Ascending aorta (tissue), 2 donors: ENCODE measurements at regions not wholly inside any gene's neighbourhood (a gene's known extent, or its start where the extent isn't known, plus 50 kb on each side); places are given as distances from the start of the nearest gene placed in this dataset.

Experiments used
- DNase-seq, 2 donors: peaks; one replicate each; pipeline ENCODE4 v3.0.0-alpha.2; 2019; ENCODE audit warnings: low spot score in 2 of 2
- H3K27ac ChIP-seq, 2 donors: fragments of 200-600 bp; sonication (generic); one replicate each; pipeline ENCODE4 v1.5.1; 2016 to 2017; ENCODE audit warnings: mild to moderate bottlenecking in 1 of 2
- H3K27me3 ChIP-seq: fragments of 200-600 bp; sonication (generic); one replicate; pipeline ENCODE4 v1.5.1; 2017
- H3K36me3 ChIP-seq, 2 donors: fragments of 200-600 bp; sonication (generic); one replicate each; pipeline ENCODE4 v1.5.1; 2016
- H3K4me1 ChIP-seq, 2 donors: fragments of 200-600 bp; sonication (generic); one replicate each; pipeline ENCODE4 v1.5.1; 2016 to 2017; ENCODE audit warnings: mild to moderate bottlenecking in 1 of 2
- H3K4me3 ChIP-seq, 2 donors: fragments of 200-600 bp; sonication (generic); one replicate each; pipeline ENCODE4 v1.5.1; 2016 to 2017; ENCODE audit warnings: mild to moderate bottlenecking in 1 of 2
- H3K9me3 ChIP-seq, 2 donors: fragments of 200-600 bp; sonication (generic); one replicate each; pipeline ENCODE4 v1.5.1; 2016
- intact Hi-C: fragments of 100-400 bp; cut with DNase I; formaldehyde crosslinking; loops from one replicate; pipeline ENCODE4 v1.15.1; 2023
- TF ChIP-seq, protein P1 (sequence below), 3 experiments: fragments of 200-600 bp in 2 of 3; fragments of 450-650 bp in 1 of 3; sonication (generic) in 2 of 3; IDR thresholded peaks; one replicate each; pipeline ENCODE4 v1.5.1; 2016 to 2019; ENCODE audit warnings: antibody characterized with exemption in 3 of 3, mild to moderate bottlenecking in 1 of 3, moderate library complexity in 1 of 3

DNA sequence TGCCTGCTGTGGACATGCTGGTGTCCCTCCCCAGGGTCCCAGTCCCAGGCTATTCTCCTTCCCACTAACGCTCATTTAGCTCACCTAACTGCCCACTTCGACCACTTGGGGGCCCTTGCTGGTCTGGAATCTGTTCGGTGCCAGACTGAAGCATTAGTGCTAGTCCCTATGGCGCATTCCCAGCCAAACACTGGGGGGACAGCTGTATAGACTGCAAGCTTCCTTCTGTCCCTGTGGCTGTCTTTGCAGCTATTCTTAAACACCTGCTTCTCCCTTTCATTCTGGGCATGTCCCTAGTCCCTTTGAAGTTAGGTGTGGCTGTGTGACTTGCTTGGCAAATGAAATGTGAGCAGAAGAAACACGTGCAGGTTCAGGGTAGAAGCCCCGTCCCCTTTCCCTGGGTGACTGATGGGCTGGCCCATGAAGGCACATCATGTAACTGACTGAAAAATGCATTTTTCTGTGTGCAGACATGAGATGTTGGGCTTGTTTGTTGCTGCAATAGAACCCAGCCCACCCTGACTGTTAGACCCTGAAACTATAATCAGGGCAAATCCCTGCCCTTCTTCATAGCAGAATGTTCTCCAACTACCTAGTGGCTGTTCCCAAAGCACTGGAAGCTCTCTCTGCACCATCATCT lies 134.4 kb downstream of the BARX1 start:
- TF ChIP-seq, protein P1, sequence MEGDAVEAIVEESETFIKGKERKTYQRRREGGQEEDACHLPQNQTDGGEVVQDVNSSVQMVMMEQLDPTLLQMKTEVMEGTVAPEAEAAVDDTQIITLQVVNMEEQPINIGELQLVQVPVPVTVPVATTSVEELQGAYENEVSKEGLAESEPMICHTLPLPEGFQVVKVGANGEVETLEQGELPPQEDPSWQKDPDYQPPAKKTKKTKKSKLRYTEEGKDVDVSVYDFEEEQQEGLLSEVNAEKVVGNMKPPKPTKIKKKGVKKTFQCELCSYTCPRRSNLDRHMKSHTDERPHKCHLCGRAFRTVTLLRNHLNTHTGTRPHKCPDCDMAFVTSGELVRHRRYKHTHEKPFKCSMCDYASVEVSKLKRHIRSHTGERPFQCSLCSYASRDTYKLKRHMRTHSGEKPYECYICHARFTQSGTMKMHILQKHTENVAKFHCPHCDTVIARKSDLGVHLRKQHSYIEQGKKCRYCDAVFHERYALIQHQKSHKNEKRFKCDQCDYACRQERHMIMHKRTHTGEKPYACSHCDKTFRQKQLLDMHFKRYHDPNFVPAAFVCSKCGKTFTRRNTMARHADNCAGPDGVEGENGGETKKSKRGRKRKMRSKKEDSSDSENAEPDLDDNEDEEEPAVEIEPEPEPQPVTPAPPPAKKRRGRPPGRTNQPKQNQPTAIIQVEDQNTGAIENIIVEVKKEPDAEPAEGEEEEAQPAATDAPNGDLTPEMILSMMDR (IDR thresholded peaks at IDR 0.05): no peak
- intact Hi-C loops: no loop called here
- H3K27me3 ChIP-seq: no peaks in the 10 kb centered on the region

DNA sequence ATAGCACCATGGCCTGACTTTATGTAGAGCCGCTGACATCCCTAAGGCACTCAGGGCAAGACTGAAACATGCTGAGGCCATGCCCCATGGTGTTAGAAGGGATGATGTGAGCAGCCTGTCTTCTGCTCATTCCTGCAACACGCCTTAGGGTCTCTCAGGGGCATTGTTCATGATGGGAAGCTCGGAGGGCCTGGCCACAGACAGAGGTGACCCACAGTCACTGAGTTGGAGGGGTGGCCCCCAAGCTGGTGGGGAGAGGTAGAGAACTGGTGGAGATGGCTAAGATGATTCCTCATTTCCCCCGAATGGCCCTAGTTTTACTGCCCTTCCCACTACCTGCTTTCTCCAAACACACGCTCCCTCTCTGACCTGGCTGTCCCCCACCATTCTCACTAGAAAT lies 135.2 kb downstream of the BARX1 start:
- DNase-seq: no peak
- Histone ChIP-seq H3K4me1 (no peaks in the 10 kb centered on the region), H3K27ac (no peak overlapping the region), H3K9me3 (no peaks in the 10 kb centered on the region), H3K36me3 (no peaks in the 10 kb centered on the region), H3K27me3 (no peaks in the 10 kb centered on the region), H3K4me3 (no peak overlapping the region)
- intact Hi-C loops: no loop called here
- TF ChIP-seq, protein P1 (IDR thresholded peaks at IDR 0.05): no peak

More for the DNA sequence above, 134.4 kb downstream of the BARX1 start:
- Histone ChIP-seq H3K27ac (no peak overlapping the region), H3K4me3 (no peak overlapping the region), H3K4me1 (no peaks in the 10 kb centered on the region), H3K36me3 (no peaks in the 10 kb centered on the region), H3K9me3 (no peaks in the 10 kb centered on the region)
- no peak for DNase-seq

- no peaks in the 10 kb centered on the region for H3K27me3 ChIP-seq
- no peaks in the 10 kb centered on the region for H3K9me3 ChIP-seq
- H3K36me3 ChIP-seq: no peaks in the 10 kb centered on the region
- H3K27ac ChIP-seq: no peak overlapping the region
- no peaks in the 10 kb centered on the region for H3K4me1 ChIP-seq
- H3K4me3 ChIP-seq: no peak overlapping the region
- DNase-seq: no peak
- TF ChIP-seq, protein P1 (IDR thresholded peaks at IDR 0.05): no peak
- intact Hi-C loops: no loop called here
Observed at GRCh38 chr9:93818827-93819472, 136.2 kb downstream of the BARX1 start.

DNA sequence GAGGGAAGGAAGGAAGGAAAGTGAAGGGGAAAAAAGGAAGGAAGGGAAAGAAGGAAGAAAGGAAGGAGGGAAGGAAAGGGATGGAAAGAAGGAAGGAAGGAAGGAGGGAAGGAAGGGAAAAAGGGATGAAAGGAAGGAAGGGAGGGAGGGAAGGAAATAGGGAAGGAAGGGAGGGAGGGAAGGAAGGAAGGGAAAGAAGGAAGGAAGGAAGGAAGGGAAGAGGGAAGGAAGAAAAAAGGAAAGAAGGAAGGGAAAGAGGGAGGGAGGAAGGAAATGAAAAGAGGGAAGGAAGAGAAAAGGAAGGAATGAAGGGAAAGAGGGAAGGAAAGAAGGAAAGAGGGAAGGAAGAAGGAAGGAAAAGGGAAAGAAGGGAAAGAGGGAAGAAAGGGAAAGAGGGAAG lies 136.9 kb downstream of the BARX1 start:
- H3K27me3 ChIP-seq: no peaks in the 10 kb centered on the region
- no peaks in the 10 kb centered on the region for H3K4me1 ChIP-seq
- H3K9me3 ChIP-seq: no peaks in the 10 kb centered on the region
- intact Hi-C loops: no loop called here
- no peak overlapping the region for H3K4me3 ChIP-seq
- H3K27ac ChIP-seq: no peak overlapping the region
- TF ChIP-seq, protein P1 (IDR thresholded peaks at IDR 0.05): no peak
- H3K36me3 ChIP-seq: no peaks in the 10 kb centered on the region
- no peak for DNase-seq

GRCh38 chr9:93815677-93816076 lies 139.5 kb downstream of the BARX1 start:
- H3K9me3 ChIP-seq: no peaks in the 10 kb centered on the region
- intact Hi-C loops: no loop called here
- TF ChIP-seq, protein P1 (IDR thresholded peaks at IDR 0.05): no peak
- no peaks in the 10 kb centered on the region for H3K4me1 ChIP-seq
- H3K36me3 ChIP-seq: no peaks in the 10 kb centered on the region
- no peak overlapping the region for H3K4me3 ChIP-seq
- H3K27ac ChIP-seq: no peak overlapping the region
- no peaks in the 10 kb centered on the region for H3K27me3 ChIP-seq
- no peak for DNase-seq
